ENCODE measurements at regions not wholly inside any gene's neighbourhood (a gene's known extent, or its start where the extent isn't known, plus 50 kb on each side); places are given as distances from the start of the nearest gene placed in this dataset.

- H4K20me1 ChIP-seq (ENCODE audit: insufficient read depth, low read length), result no peaks in the 10 kb centered on the region
- DNase-seq (ENCODE audit: low spot score), result no peak
- no peaks in the 10 kb centered on the region for H3K79me2 ChIP-seq (ENCODE audit: insufficient read depth, low read depth, low read length)
- no TSS peak for BruUV-seq (replicated peaks)
- no peak overlapping the region for H3K4me2 ChIP-seq (ENCODE audit: low read length)
- no peaks in the 10 kb centered on the region for H3K9me2 ChIP-seq (ENCODE audit: insufficient read depth, low read length)
- no peak overlapping the region for H2AFZ ChIP-seq (ENCODE audit: low read length)
- TF ChIP-seq CTCF (conservative IDR thresholded peaks at IDR 0.05; ENCODE audit: low read length), result no peak
- TF ChIP-seq EZH2phosphoT487 (IDR thresholded peaks at IDR 0.05; ENCODE audit: borderline replicate concordance, low read depth, low read length), result no peak
- POLR2A ChIA-PET, result interaction anchor here (1.9 kb wide), 1 partner anchor 9 kb away, joined by 4 read pairs; no protein-coding TSS in a partner anchor
- CTCF ChIA-PET (ENCODE audit: unreplicated experiment), result no interaction called here
- no peak overlapping the region for H3K27ac ChIP-seq (ENCODE audit: low read depth, low read length, poor library complexity, severe bottlenecking)
- intact Hi-C loops (cut with micrococcal nuclease; ENCODE audit: unreplicated experiment), result no loop called here
- no peak overlapping the region for H3K4me3 ChIP-seq (ENCODE audit: low read depth, low read length, poor library complexity, severe bottlenecking)
- no peaks in the 10 kb centered on the region for H3K9me3 ChIP-seq (ENCODE audit: low read length)
- H3K4me1 ChIP-seq (ENCODE audit: insufficient read depth, low read length, poor library complexity, severe bottlenecking), result no peaks in the 10 kb centered on the region
- no peaks in the 10 kb centered on the region for H3K36me3 ChIP-seq (ENCODE audit: insufficient read depth, low read length)
These were observed 280.1 kb upstream of the ESRRG start for GRCh38 chr1:217003355-217003754.

GRCh38 chr1:216997831-216998230 lies 274.6 kb upstream of the ESRRG start:
- no peak overlapping the region for H3K4me3 ChIP-seq (ENCODE audit: low read depth, low read length, poor library complexity, severe bottlenecking)
- no peaks in the 10 kb centered on the region for H3K9me3 ChIP-seq (ENCODE audit: low read length)
- H2AFZ ChIP-seq (ENCODE audit: low read length), result no peak overlapping the region
- no TSS peak for BruUV-seq (replicated peaks)
- no peak for DNase-seq (ENCODE audit: low spot score)
- no peak overlapping the region for H3K4me2 ChIP-seq (ENCODE audit: low read length)
- intact Hi-C loops (cut with micrococcal nuclease; ENCODE audit: unreplicated experiment), result no loop called here
- ChIA-PET POLR2A (no interaction called here), CTCF (ENCODE audit: unreplicated experiment) (no interaction called here)
- H3K36me3 ChIP-seq (ENCODE audit: insufficient read depth, low read length), result no peaks in the 10 kb centered on the region
- H4K20me1 ChIP-seq (ENCODE audit: insufficient read depth, low read length), result no peaks in the 10 kb centered on the region
- no peaks in the 10 kb centered on the region for H3K4me1 ChIP-seq (ENCODE audit: insufficient read depth, low read length, poor library complexity, severe bottlenecking)
- no peak for TF ChIP-seq CTCF (conservative IDR thresholded peaks at IDR 0.05; ENCODE audit: low read length)
- TF ChIP-seq EZH2phosphoT487 (IDR thresholded peaks at IDR 0.05; ENCODE audit: borderline replicate concordance, low read depth, low read length), result no peak
- no peaks in the 10 kb centered on the region for H3K9me2 ChIP-seq (ENCODE audit: insufficient read depth, low read length)
- H3K79me2 ChIP-seq (ENCODE audit: insufficient read depth, low read depth, low read length), result no peaks in the 10 kb centered on the region
- H3K27ac ChIP-seq (ENCODE audit: low read depth, low read length, poor library complexity, severe bottlenecking), result no peak overlapping the region

GRCh38 chr1:216997069-216997468 lies 273.8 kb upstream of the ESRRG start:
- Histone ChIP-seq H3K4me2 (ENCODE audit: low read length) (no peak overlapping the region), H3K4me3 (ENCODE audit: low read depth, low read length, poor library complexity, severe bottlenecking) (no peak overlapping the region), H2AFZ (ENCODE audit: low read length) (no peak overlapping the region), H3K36me3 (ENCODE audit: insufficient read depth, low read length) (no peaks in the 10 kb centered on the region), H3K79me2 (ENCODE audit: insufficient read depth, low read depth, low read length) (no peaks in the 10 kb centered on the region), H3K27ac (ENCODE audit: low read depth, low read length, poor library complexity, severe bottlenecking) (no peak overlapping the region), H3K9me3 (ENCODE audit: low read length) (no peaks in the 10 kb centered on the region), H3K9me2 (ENCODE audit: insufficient read depth, low read length) (no peaks in the 10 kb centered on the region), H4K20me1 (ENCODE audit: insufficient read depth, low read length) (no peaks in the 10 kb centered on the region), H3K4me1 (ENCODE audit: insufficient read depth, low read length, poor library complexity, severe bottlenecking) (no peaks in the 10 kb centered on the region)
- no peak for DNase-seq (ENCODE audit: low spot score)
- intact Hi-C loops (cut with micrococcal nuclease; ENCODE audit: unreplicated experiment), result no loop called here
- POLR2A ChIA-PET, result no interaction called here
- CTCF ChIA-PET (ENCODE audit: unreplicated experiment), result no interaction called here
- BruUV-seq (replicated peaks), result no TSS peak
- TF ChIP-seq CTCF (conservative IDR thresholded peaks at IDR 0.05; ENCODE audit: low read length) (no peak), EZH2phosphoT487 (IDR thresholded peaks at IDR 0.05; ENCODE audit: borderline replicate concordance, low read depth, low read length) (no peak)

All from OCI-LY7 (cell line).